ENCODE measurements at regions not wholly inside any gene's neighbourhood (a gene's known extent, or its start where the extent isn't known, plus 50 kb on each side); places are given as distances from the start of the nearest gene placed in this dataset.

GRCh38 chr9:107761307-107761706 lies 271.7 kb upstream of the KLF4 start:
- TF ChIP-seq POLR2A (IDR thresholded peaks at IDR 0.05) (no peak), CTCF (IDR thresholded peaks at IDR 0.05) (no peak)
